Kasumi-1 (cell line): ENCODE measurements at regions not wholly inside any gene's neighbourhood (a gene's known extent, or its start where the extent isn't known, plus 50 kb on each side); places are given as distances from the start of the nearest gene placed in this dataset.

Source experiments
- DNase-seq, 2 experiments: peaks; one replicate each; lab custom pipeline; 2025; lab: John Stamatoyannopoulos, UW

DNA sequence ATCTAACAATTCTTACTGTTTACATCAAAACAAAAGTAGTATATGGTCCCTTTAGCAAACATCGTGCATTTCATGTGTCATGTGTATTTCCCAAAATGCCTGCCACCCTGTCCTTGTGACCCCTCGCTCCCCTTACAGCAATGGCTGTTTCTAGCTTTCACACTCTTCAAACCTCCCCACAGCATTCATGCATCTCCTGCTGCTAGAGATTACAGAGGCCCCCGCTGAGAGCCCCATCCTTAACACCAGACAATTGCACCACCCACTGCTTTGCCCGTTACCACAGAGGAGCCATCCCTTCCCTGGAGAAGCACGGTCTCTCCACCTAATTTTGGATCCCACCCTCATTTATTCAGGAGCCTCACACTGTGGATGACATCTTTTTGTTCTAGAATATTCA is 149.7 kb upstream of the IRX4 start:
- DNase-seq: no peak

DNA sequence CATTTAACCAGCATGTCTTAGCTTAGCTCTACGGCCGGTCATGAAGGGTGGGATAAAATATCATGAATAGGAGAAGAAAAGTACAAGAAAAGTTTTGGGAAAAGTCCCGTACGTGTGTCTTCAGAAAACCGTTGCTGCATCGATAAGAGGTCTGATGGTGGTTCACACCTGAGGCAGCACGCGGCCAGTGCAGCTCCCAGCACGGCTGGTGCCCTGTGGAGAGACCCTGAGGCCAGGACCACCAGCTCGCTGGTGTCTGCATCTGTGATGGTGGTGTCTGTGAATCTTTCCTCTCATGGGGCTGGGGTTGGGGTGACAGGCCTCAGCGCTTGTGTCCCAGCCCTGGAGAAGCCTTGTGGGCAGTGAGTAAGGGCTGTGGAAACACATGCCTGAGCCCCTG is 148.9 kb upstream of the IRX4 start:
- no peak for DNase-seq

DNA sequence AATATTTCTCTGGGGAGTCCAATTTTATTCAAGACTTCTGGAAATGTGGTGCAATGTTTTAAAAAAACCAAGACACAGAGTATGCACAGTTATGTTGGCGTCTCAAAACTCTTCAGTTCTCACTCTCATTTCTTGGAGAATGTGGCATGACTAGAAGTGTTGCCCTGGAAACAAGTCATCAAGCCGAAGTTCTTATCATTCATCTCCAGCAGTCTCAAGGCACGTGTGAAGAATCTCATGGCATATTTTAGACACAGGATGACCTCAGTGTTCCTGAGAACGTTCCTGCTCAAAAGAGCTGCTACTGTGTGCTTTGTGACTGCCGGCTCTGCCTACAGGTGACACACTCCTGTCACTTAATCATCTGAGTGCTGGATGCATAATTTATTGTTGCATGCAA is 147.4 kb upstream of the IRX4 start:
- DNase-seq: no peak

DNA sequence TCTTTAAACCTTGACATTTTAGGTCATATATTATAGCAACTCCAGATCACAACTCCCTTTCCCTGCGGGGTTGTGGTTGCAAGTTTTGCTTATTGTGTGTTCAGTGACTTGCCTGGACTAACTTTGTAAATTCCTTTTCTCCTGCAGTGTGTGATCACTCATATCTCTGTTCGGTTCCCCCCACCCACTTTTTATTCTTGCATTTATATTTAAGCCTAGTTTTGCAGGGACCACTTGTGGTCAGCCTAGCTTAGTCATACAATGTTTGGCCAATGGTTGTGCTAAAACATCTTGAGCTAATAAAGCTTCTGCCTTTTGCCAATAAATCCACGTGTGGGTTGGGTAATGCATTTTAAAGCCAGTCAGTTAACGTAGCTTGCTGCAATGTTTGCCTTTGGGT is 146.5 kb upstream of the IRX4 start:
- no peak for DNase-seq

DNA sequence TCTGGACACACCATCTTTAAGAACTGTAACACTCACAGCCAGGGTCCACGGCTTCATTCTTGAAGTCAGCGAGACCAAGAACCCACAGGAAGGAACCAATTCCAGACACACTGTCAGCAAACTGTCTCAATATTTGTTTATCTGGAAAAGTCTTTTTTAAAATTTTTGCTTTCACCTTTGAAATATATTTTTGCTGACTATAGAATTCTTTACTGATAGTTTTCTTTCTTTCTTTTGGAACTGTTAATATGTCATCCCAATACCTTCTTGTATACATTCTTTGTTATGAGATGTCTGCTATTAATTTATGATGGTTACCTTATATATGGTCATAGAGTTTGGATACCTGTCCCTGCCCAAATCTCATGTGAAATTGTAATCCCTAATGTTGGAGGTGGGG is 145.1 kb upstream of the IRX4 start:
- no peak for DNase-seq

DNA sequence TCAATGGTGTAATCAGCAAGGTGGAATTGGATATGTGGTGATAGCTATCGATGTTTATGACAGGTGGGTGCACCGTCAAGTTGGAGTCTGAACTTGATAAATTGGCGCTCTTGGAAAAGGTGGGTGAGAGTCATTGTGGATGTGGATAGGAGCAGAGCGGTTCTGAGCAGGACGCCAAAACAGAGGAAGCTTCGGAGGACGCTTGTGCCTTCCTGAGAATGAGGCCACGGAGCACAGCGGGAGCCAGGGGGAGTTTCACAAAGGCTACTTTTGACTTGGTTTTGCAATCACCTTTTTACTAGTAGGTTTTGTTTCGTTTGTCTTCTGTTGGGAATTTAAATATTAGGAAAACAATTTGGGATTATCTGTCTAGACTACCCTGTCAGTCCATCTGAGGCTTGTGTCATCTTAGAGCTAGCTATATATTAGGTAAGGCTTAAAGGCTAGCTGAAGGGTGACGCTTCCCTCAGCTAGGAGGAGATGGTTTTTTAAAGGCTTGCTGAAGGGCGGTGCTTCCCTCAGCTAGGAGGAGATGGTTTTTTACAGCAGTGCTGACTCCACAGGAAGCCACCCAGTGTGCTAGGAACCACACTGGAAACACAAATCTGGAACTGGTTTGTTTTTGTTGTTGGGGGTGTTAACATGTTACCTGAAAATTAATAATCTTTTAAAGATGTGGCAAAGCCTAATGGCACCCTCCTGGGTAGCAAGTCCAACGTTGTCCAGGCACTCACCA is 142.4 kb upstream of the IRX4 start:
- DNase-seq: no peak

DNA sequence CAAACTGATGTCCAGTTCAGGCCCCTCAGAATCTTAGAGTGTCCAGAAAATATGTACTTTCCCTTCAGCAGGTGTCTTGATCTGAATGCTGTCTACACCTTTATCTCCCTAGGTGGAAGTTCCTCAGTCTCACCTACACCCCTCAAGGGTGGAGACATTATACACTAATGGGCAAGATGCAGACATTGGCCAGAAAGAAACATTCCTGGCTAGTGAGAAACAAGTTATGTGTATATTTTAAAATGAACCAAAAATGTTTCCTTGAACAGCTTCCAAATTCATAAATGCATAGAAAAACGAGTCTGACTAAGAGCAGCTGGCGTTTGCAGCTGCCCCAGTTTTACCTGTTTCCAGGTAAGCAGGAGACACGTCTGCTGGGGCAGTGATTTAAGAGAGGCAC is 140.5 kb upstream of the IRX4 start:
- no peak for DNase-seq

DNA sequence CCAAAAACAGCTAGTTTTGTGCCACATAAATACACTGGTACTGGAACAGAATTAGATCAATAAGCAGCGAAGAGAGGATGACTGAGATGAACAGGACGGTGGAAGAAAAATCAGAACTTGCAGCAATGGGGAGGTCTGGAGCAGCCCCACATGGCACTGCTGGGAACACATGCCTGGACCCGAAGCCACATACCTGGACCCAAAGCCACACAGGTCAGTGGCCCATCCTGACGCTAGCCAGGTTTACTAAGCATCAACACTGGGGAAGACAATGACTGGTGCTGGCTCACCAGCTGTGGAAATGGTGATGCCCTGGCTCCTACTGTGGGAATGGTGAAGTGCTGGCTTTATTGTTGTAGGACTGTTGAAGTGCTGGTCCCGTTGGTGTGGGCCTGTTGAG is 139.7 kb upstream of the IRX4 start:
- DNase-seq: no peak

DNA sequence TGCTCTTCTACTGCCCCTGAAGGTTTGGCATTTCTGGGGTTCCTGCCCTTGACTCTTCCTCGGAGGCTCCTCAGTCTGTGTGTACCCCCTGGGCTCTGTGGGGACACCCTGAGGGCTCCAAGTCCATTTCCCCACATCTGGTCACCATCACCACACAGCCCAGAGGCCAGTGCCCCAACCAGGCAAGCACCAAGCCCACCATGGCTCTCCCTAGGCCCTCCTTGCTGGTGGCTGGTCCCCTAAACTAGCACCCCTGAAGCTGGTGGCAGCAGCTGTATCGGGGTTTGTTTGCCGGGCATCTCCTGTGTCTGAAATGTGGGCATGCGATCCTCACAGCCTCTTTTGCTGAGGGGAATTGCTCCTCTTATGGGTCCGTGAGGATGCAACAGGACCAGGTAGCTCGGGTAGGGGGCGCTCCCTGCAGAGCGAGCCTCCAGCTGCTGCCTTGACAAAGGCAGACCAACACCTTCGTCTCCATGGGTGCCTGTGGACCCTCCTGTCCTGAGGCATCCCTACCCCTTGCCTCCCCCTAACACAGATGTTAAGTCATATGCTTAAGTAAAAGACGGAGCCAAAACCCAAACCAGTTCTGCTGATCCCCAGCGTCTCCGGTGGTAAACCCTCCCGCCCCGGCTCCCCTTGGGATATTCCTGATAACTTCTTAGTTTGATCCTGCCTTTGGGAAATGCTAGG is 138.9 kb upstream of the IRX4 start:
- no peak for DNase-seq

DNA sequence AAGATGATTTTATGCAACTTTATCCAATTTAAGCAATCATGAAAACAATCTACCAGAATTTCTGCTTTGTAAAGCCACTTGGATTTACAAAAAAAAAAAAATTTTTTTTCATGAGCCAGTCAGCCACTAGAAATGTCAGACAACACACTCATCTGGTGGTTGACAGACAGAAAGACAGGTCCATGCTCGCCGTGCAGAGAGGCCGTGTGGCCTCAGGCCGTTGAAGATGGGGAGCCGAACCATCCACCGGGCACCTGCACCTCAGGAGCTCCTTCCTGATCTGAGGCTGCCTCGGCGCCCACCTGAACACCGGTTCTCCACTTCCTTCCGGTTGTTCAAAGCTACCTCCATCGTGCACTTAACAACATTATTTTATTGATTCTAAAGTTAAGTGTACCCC is 138.0 kb upstream of the IRX4 start:
- DNase-seq: no peak

DNA sequence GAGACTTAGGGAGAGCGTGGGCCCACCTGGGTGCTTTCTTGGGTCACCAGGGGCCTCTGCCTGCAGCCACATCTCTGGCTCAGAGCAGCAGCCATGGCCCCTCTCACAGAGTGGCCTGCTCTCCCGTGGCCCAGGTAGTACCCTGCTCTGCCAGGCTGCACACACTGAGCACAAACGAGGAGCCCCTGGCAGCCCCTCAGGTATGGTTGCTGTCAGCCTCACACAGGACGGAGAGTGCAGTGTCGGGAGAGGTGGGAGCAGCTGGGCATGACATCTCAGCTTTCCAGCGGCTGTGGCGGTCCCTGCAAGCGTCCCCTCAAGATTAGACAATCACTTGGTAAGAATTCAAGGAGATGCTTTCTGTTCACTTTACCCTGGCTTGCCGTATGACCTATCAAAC is 137.0 kb upstream of the IRX4 start:
- no peak for DNase-seq

DNA sequence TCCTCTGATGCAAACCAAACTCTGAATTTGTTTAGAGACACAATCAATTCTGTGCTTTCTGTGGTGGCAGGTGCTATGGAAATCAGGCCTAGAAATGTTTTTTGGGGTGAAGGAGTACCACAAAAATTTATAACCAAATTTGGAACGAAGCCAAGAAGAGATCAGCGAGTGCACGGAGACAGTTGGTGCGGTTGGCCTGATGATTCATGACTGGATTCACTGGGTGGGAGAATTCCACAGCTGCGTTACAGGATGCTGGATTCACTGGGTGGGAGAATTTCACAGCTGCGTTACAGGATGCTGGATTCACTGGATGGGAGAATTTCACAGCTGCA is 135.6 kb upstream of the IRX4 start:
- DNase-seq: no peak

DNA sequence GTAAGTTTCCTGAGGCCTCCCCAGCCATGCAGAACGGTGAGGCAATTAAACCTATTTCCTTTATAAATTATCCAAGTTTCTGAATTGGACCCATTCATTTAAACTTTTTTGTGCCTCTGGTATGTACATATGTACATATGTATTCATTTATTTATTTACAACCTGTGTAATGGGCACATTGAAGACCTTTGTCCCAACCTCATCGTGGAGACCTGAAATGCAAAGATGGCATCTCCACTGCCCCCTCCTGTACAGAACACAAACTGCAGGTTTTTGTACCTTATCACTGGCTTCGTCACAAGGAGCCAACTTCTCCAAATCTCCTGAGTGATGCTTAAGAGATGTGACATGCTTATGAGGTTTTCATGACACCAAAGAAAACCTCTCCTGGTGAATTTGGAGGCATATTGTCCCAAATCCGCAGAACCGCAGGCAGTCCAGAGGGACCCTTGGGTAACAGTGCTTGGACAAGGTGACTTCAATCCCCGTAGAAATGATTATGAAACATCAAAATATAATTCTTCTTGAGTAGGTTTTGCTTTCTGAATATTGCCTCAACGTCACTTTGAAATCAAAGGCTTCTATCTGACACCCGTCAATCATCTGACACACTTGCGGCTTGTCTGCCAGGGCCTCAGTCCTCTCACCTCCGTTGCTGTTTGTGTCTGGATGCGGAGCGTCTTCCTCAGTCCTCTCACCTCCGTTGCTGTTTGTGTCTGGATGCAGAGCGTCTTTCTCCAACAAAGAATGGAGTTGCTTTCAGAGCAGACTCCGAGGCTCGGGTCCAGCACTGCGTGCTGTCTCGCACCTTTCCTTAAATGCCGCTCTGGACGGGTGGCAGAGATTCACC is 135.0 kb upstream of the IRX4 start:
- DNase-seq: no peak

DNA sequence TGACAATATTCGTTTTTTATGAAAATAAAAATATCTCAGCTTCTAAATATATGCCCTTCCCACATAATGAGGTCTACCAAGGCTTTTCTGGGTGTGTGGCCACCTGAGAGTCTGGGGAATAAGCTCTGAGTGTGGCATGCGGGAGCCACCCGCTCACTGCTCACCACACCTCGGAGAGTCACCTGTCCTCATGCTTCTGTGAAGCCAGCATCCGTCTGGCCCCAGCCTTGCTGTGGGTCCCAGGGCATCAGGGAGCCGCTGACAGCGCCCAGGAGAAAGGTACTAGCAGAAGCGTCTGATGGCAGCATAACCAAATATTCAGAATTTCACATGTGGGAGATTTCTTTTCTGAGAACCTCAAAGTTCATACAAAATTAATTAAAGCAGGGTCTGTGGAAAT is 133.2 kb upstream of the IRX4 start:
- DNase-seq: no peak

DNA sequence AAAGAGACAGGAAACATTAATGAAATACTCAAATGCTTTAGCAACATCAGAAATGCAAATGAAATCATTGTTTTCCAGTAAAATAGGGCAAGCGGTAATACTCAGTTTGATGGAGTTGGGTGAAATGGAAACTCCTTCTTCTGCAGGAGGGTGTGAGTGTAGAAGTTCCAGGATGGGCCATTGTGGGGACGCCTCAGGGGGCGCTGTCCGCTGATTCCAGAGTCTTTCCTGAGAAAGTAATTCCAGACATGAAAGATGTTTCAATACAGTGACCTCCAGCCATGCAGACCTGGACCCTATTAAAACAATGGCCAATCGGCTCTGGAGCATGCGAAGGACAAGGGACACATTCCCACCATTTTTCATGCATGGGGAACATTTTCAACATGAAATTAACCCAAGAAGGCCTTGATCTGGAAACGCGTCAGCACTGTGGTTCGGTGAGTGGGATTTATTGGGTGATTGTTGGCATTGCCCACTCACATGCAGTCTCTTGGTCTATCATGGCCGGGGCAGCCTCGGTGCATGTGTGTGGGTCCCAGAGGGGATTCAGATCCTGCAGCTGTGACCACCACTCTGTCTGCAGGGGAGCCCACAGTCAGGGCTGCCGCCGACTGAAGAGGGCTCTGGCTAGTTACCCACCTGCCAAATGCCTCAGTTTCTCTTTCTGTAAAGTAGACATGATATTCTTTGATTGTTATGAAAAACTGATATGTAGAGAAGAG is 132.6 kb upstream of the IRX4 start:
- DNase-seq: no peak

DNA sequence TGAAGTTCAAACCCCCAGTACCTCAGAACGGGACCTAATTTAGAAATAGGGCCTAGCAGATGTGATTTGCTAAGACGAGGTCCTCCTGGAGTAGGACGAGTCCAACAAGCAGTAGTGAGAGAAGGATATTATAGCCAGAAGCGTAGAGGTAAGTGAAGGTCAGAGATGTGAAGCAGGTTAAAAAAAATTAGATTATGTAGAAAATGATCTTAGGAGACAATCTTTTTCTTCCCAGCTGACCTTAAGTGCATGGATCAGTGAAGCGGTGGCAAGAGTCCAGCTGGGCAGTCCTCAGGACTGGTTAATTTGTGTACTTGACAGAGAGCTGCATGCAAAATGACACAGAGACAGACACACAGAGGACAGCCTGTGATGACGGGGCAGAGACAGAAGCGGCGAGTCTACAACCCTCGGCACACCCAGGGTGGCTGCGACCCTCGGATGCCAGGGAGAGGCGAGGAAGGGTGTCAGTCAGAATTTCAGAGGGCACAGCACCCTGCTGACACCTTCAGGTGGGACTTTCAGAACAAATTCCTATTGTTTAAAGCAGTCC is 131.4 kb upstream of the IRX4 start:
- no peak for DNase-seq

DNA sequence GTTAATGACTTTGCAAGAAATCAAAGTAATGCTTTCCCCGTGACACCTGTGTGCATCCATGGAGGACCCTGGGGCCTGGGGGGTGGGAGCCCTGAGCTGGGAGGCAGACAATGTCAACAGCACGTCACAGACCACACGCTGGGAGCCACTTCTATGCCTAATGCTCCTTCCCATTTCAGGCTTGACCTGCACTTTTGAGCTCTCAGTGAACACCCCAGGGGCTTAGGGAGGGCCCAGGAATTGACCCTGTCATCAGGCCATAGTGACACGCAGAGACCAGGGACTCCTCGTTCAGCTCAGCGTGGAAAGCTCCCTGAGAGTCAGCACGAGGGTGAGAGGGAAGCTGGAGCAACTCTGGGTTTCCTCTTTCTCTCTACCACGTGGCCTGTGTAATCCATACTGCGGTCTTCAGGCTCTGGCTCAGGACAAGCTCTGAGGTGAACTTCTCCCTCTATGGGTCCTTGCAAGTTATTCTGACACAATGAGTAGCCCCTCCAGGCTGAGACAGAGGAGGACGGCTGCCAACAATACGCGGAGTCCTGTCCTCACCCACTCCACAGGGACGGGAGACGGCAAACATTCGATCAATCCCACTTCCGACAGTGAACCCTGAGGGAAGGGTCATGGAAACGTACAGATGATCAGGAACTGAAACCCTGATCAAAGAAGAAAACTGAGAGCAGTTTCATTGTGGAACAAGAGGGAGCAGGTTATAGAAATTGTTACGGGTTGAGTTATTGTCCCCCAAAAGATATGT is 130.8 kb upstream of the IRX4 start:
- no peak for DNase-seq

DNA sequence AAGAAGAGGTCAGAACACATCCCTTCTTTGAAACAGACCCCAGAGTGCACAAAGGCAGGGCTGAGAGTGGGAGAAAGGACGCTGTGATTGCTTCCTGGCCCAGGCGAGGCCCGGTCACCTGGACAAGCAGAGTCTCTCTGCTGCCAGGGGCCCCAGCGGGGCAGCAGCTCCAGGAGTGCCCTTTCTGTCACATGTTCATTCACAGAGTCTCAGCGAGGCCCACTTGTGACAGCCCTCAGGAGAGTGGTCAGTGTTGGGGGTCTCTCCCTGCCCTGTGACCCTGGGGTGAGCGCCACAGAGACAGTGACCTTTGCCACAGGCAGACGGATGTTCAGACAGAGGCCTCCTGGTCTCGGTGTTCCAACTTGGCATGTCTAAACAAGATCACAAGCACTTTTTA is 130.2 kb upstream of the IRX4 start:
- DNase-seq: no peak

DNA sequence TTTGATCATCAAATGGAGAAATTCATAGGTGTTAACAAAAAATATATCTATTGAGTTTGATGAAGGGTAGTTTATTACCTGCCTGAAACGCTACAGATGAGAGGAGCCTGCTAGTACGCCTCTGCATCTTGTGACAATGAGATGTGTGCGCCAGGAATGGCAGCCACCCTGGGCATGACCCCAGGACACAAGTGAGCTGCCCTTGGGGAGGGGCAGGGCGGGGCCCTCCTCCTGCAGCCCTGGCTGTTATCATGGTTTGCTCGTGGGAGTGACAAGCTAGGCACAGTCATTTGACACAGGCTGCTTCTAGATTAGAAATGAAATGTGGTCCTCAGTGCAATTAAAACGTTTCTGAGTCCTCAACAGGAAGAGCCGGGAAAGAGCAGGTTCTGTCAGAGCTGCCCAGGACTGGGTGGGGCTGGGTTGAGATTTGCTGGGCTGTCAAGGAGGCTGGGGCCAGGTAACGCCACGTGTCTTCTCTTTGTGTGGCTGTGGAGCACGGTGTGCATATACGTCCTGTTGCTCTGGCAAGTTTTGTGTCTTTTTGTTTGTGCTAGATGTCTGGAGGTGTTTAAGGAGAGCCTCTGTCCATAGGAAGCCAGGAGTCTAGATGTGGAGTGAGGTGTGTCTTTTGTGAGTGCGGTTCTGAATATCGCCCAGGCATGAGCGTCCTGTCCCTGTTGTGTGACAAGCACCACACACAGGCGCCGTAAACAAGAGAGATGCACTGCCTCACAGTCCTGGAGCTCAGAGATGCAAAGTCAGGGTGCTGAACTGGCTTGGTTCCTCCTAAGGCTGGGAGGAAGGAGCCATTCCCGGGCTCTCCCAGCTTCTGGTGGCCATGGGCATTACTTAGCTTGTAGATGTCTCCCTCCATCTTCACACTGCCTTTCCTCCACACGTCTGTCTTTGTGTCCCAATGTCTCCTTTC is 129.0 kb upstream of the IRX4 start:
- no peak for DNase-seq

DNA sequence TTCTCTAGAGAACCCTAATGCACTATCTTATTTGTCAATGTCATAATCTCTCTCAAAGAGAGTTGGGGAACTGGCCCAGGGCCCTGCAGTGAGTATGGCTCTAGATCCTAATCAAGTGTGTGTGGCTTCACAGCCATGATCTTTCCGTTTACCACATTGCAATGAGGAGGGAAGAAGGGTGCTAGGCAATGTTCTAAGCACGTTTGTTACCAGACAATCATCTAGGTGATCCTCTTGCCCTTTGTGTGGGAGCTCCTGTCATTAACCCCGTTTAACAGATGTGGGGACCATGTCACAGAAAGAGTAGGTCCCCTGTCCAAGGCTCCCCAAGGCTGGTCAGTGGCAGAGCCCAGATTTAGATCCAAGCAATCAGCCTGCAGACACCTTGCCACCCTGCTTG is 128.2 kb upstream of the IRX4 start:
- no peak for DNase-seq
